GM12875 (cell line): ENCODE measurements at regions not wholly inside any gene's neighbourhood (a gene's known extent, or its start where the extent isn't known, plus 50 kb on each side); places are given as distances from the start of the nearest gene placed in this dataset.

ENCODE experiments used
- H3K4me3 ChIP-seq: one replicate; pipeline ENCODE4 v1.5.1; 2011; ENCODE audit warnings: low read depth, low read length, control low read depth
- TF ChIP-seq, protein P1 (sequence below): IDR thresholded peaks from 2 replicates; pipeline ENCODE4 v1.5.1; 2011; ENCODE audit warnings: low read depth, mild to moderate bottlenecking, control low read depth, inconsistent platforms, low read length, moderate library complexity, borderline replicate concordance; ENCODE audit not compliant: insufficient read depth

DNA sequence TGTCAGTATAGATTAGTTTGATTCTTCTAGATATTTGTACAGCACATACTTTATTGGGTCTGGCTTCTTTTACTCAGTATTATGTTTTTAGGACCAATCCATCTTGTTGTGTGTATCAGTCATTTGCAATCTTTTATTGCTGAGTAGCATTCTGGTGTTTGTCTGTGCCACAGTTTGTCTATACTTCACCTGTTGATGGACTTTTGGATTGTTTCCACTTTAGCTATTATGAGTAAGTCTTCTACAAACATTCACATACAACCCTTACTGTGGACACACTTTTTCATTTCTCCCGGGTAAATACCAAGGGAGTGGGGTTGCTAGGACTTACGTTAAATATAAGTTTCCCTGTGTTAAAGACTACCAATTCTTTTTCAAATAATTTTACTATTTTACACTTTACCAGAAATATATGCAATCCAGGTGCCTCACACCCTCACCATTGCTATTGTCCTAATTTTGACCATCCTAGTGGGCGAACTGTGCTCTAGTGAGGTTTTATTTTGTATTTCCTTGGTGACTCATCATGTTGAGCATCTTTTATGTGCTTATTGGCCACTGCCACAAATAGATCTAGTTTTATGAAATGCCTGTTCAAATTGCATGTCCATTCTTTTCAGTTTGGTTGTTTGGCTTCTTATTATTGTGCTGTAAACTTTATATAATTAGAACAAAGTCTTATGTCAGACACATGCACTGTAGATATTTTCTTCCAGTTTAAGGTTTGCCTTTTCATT, 304.7 kb upstream of the TMTC1 start:
- TF ChIP-seq, protein P1, sequence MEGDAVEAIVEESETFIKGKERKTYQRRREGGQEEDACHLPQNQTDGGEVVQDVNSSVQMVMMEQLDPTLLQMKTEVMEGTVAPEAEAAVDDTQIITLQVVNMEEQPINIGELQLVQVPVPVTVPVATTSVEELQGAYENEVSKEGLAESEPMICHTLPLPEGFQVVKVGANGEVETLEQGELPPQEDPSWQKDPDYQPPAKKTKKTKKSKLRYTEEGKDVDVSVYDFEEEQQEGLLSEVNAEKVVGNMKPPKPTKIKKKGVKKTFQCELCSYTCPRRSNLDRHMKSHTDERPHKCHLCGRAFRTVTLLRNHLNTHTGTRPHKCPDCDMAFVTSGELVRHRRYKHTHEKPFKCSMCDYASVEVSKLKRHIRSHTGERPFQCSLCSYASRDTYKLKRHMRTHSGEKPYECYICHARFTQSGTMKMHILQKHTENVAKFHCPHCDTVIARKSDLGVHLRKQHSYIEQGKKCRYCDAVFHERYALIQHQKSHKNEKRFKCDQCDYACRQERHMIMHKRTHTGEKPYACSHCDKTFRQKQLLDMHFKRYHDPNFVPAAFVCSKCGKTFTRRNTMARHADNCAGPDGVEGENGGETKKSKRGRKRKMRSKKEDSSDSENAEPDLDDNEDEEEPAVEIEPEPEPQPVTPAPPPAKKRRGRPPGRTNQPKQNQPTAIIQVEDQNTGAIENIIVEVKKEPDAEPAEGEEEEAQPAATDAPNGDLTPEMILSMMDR = no peak
- no peak overlapping the region for H3K4me3 ChIP-seq

- H3K4me3 ChIP-seq = no peak overlapping the region
- TF ChIP-seq, protein P1 = no peak
Measured at GRCh38 chr12:30082381-30082780, 298.6 kb upstream of the TMTC1 start.

DNA sequence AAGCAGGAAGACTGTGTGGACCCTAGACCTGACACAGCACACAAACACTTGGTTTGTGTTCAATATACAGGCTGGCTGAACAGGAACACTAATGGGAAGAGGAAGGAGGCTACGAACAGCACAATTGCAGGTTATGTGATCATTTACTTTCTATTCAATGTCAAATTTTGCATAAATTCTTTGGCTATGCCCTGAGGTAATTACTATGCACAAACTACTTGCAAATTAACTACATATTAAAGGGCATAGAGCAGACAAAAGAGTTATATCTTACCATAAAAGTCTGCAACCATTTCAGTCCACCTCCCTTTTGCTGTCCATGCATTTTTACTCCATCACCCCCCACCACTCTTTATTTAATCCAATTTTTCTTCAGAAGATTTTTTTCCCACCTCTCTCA, 291.2 kb upstream of the TMTC1 start:
- no peak overlapping the region for H3K4me3 ChIP-seq
- TF ChIP-seq, protein P1 = no peak

- no peak overlapping the region for H3K4me3 ChIP-seq
- TF ChIP-seq, protein P1 = no peak
Measured at GRCh38 chr12:30072824-30073223, 289.1 kb upstream of the TMTC1 start.

DNA sequence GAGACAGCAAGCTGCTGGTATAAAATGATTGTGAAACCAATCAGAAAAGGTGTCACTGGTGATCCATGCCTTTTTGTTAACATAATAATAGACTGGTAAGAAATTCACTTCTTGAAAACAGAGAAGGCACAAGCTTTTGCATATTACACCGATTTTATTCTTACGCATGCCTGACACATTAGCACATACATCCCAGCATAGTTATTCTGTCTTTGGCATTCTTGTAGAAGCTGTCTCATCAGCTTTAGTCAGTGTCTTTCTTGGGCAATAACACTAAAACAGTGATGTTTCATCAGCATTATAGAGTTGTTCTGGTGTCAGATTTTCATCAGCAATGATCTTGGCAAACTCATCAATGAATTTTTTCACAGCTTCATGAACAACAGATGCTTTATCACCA, 283.4 kb upstream of the TMTC1 start:
- no peak overlapping the region for H3K4me3 ChIP-seq
- TF ChIP-seq, protein P1 = no peak

DNA sequence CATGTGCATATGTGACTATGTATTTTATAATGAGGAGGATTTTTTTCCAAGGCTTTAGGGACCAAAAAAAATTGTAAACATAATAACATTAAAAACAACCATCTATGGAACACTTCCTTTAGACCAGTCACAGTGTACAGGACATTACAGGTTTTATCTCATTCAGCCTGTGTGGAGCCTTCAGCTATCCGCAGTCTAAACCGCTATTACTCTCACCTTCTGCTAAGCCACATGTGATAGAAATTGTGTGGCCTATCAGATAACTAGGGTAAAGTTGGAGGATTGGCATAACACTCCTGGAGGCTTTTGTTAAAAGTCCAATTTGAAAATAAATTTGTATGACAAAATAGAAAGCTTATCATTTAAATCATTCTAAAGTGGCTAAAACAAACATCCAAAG, 281.2 kb upstream of the TMTC1 start:
- TF ChIP-seq, protein P1 = no peak
- H3K4me3 ChIP-seq = no peak overlapping the region

GRCh38 chr12:30063435-30063945, 279.7 kb upstream of the TMTC1 start:
- H3K4me3 ChIP-seq = no peak overlapping the region
- TF ChIP-seq, protein P1 = no peak
